ENCODE measurements at regions not wholly inside any gene's neighbourhood (a gene's known extent, or its start where the extent isn't known, plus 50 kb on each side); places are given as distances from the start of the nearest gene placed in this dataset.

- TF ChIP-seq SREBF2 (IDR thresholded peaks at IDR 0.05; ENCODE audit: low read length) = no peak
- no peak for TF ChIP-seq CBX3 (IDR thresholded peaks at IDR 0.05; ENCODE audit: borderline replicate concordance, low read depth)
- TF ChIP-seq, protein P1, sequence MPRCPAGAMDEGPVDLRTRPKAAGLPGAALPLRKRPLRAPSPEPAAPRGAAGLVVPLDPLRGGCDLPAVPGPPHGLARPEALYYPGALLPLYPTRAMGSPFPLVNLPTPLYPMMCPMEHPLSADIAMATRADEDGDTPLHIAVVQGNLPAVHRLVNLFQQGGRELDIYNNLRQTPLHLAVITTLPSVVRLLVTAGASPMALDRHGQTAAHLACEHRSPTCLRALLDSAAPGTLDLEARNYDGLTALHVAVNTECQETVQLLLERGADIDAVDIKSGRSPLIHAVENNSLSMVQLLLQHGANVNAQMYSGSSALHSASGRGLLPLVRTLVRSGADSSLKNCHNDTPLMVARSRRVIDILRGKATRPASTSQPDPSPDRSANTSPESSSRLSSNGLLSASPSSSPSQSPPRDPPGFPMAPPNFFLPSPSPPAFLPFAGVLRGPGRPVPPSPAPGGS (IDR thresholded peaks at IDR 0.05; ENCODE audit: borderline replicate concordance, insufficient read depth, low read depth, low read length, poor library complexity, severe bottlenecking) = no peak
- TF ChIP-seq NFIC (IDR thresholded peaks at IDR 0.05; ENCODE audit: low read depth, low read length) = no peak
- no peak for TF ChIP-seq RBBP5 (conservative IDR thresholded peaks at IDR 0.05)
- TF ChIP-seq ZBED1 (IDR thresholded peaks at IDR 0.05; ENCODE audit: borderline replicate concordance) = no peak
- TF ChIP-seq, protein P2, sequence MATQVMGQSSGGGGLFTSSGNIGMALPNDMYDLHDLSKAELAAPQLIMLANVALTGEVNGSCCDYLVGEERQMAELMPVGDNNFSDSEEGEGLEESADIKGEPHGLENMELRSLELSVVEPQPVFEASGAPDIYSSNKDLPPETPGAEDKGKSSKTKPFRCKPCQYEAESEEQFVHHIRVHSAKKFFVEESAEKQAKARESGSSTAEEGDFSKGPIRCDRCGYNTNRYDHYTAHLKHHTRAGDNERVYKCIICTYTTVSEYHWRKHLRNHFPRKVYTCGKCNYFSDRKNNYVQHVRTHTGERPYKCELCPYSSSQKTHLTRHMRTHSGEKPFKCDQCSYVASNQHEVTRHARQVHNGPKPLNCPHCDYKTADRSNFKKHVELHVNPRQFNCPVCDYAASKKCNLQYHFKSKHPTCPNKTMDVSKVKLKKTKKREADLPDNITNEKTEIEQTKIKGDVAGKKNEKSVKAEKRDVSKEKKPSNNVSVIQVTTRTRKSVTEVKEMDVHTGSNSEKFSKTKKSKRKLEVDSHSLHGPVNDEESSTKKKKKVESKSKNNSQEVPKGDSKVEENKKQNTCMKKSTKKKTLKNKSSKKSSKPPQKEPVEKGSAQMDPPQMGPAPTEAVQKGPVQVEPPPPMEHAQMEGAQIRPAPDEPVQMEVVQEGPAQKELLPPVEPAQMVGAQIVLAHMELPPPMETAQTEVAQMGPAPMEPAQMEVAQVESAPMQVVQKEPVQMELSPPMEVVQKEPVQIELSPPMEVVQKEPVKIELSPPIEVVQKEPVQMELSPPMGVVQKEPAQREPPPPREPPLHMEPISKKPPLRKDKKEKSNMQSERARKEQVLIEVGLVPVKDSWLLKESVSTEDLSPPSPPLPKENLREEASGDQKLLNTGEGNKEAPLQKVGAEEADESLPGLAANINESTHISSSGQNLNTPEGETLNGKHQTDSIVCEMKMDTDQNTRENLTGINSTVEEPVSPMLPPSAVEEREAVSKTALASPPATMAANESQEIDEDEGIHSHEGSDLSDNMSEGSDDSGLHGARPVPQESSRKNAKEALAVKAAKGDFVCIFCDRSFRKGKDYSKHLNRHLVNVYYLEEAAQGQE (IDR thresholded peaks at IDR 0.05; ENCODE audit: low read depth, low read length) = no peak
- TF ChIP-seq MYC (IDR thresholded peaks at IDR 0.05; ENCODE audit: insufficient read depth, insufficient read length, insufficient replicate concordance, low read length, severe bottlenecking) = no peak
- no peak for TF ChIP-seq POLR2AphosphoS5 (IDR thresholded peaks at IDR 0.05; ENCODE audit: low read length)
- no peak for TF ChIP-seq ZNF274 (IDR thresholded peaks at IDR 0.05; ENCODE audit: insufficient read depth, insufficient read length)
- TF ChIP-seq TCF3 (IDR thresholded peaks at IDR 0.05; ENCODE audit: borderline replicate concordance, insufficient read depth, low read depth, low read length) = no peak
- no peak for TF ChIP-seq TARDBP (IDR thresholded peaks at IDR 0.05; ENCODE audit: borderline replicate concordance)
- no peak for TF ChIP-seq CHD1 (IDR thresholded peaks at IDR 0.05; ENCODE audit: low read depth, low read length)
- TF ChIP-seq CTCF (IDR thresholded peaks at IDR 0.05 in 2 of 3, conservative IDR thresholded peaks at IDR 0.05 in 1 of 3; ENCODE audit: control insufficient read depth in 2 of 3, extremely low read depth in 1 of 3, insufficient read depth in 1 of 3, low read depth in 3 of 3, low read length in 3 of 3) = no peak
These were observed 1680.6 kb upstream of the LRRTM1 start for GRCh38 chr2:81984969-81985637.
